ENCODE measurements at regions not wholly inside any gene's neighbourhood (a gene's known extent, or its start where the extent isn't known, plus 50 kb on each side); places are given as distances from the start of the nearest gene placed in this dataset.

DNA sequence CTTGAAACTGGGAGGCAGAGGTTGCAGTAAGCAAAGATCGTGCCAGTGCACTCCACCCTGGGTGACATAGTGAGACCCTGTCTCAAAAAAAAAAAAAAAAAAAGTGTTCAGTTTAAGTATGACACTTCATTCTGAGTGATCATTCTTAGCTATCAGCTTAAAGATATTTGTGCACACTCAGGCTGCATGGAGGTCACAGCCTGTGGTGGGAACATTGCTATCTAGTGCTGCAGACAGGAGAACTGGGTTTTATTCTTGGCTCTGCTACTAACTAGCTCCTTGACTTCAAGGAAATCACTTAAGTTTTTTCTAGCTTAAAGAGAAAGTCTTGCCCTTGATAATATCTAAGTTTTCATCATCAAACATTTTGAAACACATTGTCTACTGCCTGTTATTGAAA lies 391.3 kb upstream of the CDH7 start (continued):
- TF ChIP-seq, protein P1, sequence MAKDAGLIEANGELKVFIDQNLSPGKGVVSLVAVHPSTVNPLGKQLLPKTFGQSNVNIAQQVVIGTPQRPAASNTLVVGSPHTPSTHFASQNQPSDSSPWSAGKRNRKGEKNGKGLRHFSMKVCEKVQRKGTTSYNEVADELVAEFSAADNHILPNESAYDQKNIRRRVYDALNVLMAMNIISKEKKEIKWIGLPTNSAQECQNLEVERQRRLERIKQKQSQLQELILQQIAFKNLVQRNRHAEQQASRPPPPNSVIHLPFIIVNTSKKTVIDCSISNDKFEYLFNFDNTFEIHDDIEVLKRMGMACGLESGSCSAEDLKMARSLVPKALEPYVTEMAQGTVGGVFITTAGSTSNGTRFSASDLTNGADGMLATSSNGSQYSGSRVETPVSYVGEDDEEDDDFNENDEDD (CRISPR knock-in tag; IDR thresholded peaks at IDR 0.05; ENCODE audit: borderline replicate concordance) = no peak
- TF ChIP-seq, protein P2, sequence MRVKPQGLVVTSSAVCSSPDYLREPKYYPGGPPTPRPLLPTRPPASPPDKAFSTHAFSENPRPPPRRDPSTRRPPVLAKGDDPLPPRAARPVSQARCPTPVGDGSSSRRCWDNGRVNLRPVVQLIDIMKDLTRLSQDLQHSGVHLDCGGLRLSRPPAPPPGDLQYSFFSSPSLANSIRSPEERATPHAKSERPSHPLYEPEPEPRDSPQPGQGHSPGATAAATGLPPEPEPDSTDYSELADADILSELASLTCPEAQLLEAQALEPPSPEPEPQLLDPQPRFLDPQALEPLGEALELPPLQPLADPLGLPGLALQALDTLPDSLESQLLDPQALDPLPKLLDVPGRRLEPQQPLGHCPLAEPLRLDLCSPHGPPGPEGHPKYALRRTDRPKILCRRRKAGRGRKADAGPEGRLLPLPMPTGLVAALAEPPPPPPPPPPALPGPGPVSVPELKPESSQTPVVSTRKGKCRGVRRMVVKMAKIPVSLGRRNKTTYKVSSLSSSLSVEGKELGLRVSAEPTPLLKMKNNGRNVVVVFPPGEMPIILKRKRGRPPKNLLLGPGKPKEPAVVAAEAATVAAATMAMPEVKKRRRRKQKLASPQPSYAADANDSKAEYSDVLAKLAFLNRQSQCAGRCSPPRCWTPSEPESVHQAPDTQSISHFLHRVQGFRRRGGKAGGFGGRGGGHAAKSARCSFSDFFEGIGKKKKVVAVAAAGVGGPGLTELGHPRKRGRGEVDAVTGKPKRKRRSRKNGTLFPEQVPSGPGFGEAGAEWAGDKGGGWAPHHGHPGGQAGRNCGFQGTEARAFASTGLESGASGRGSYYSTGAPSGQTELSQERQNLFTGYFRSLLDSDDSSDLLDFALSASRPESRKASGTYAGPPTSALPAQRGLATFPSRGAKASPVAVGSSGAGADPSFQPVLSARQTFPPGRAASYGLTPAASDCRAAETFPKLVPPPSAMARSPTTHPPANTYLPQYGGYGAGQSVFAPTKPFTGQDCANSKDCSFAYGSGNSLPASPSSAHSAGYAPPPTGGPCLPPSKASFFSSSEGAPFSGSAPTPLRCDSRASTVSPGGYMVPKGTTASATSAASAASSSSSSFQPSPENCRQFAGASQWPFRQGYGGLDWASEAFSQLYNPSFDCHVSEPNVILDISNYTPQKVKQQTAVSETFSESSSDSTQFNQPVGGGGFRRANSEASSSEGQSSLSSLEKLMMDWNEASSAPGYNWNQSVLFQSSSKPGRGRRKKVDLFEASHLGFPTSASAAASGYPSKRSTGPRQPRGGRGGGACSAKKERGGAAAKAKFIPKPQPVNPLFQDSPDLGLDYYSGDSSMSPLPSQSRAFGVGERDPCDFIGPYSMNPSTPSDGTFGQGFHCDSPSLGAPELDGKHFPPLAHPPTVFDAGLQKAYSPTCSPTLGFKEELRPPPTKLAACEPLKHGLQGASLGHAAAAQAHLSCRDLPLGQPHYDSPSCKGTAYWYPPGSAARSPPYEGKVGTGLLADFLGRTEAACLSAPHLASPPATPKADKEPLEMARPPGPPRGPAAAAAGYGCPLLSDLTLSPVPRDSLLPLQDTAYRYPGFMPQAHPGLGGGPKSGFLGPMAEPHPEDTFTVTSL (CRISPR knock-in tag; IDR thresholded peaks at IDR 0.05; ENCODE audit: borderline replicate concordance) = no peak
- TF ChIP-seq SUZ12 (IDR thresholded peaks at IDR 0.05; ENCODE audit: low read depth, low read length) = no peak
- TF ChIP-seq, protein P3, sequence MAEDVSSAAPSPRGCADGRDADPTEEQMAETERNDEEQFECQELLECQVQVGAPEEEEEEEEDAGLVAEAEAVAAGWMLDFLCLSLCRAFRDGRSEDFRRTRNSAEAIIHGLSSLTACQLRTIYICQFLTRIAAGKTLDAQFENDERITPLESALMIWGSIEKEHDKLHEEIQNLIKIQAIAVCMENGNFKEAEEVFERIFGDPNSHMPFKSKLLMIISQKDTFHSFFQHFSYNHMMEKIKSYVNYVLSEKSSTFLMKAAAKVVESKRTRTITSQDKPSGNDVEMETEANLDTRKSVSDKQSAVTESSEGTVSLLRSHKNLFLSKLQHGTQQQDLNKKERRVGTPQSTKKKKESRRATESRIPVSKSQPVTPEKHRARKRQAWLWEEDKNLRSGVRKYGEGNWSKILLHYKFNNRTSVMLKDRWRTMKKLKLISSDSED (CRISPR knock-in tag; IDR thresholded peaks at IDR 0.05) = no peak
- TF ChIP-seq ZFP37 (CRISPR knock-in tag; IDR thresholded peaks at IDR 0.05; ENCODE audit: borderline replicate concordance) = no peak
